ENCODE measurements at regions not wholly inside any gene's neighbourhood (a gene's known extent, or its start where the extent isn't known, plus 50 kb on each side); places are given as distances from the start of the nearest gene placed in this dataset.

GRCh38 chr11:71101606-71102005 lies 150.8 kb downstream of the SHANK2 start:
- TF ChIP-seq CTCF (IDR thresholded peaks at IDR 0.05) (no peak), ZFX (IDR thresholded peaks at IDR 0.05; ENCODE audit: borderline replicate concordance) (no peak)

Data from 22Rv1 (cell line).